ENCODE measurements at regions not wholly inside any gene's neighbourhood (a gene's known extent, or its start where the extent isn't known, plus 50 kb on each side); places are given as distances from the start of the nearest gene placed in this dataset.

DNA sequence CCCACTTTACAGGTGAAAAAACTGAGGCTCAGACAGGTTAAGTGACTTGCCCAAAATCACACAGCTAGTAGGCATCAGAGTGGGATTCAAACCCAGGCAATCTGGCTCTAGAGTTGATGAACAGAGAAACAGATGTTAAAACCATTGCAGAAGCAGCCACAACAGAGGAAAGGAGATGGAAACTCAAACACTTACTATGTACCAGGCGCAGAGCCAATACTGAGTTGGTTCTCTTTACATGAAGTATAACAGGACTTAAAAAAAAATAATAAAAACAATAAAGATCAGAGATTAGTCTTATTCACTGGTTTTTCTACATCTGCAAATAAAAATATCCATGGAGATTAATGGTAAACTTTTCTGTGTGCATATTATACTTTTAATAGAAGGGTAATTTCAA, 84.9 kb upstream of the SPATA12 start:
- in situ Hi-C loops (cut with MboI; ENCODE audit: low sequenced_read_pairs) (no loop called here), dilution Hi-C loops (cut with HindIII; ENCODE audit: low sequenced_read_pairs, unreplicated experiment) (no loop called here), intact Hi-C loops (cut with micrococcal nuclease) (no loop called here)
- Histone ChIP-seq H2BK120ac (ENCODE audit: low read depth, low read length) (no peak overlapping the region), H2AK9ac (replicated peaks; ENCODE audit: low read depth, low read length, poor library complexity) (no peak overlapping the region), H3K4ac (ENCODE audit: low read depth, low read length) (no peak overlapping the region), H4K91ac (ENCODE audit: insufficient read depth, low read depth, low read length) (no peak overlapping the region), H3K4me3 (ENCODE audit: insufficient read depth, low read depth, low read length) (no peak overlapping the region), H3K4me1 (ENCODE audit: control insufficient read depth, insufficient read depth, low read length) (peaks cover under 1% of the 10 kb centered on the region), H4K20me1 (ENCODE audit: insufficient read depth, low read length) (no peaks in the 10 kb centered on the region), H3K18ac (ENCODE audit: low read depth, low read length) (no peak overlapping the region), H2AFZ (replicated peaks; ENCODE audit: low read length, poor library complexity) (no peak overlapping the region), H3K9me1 (ENCODE audit: insufficient read depth, low read length) (peaks cover 6% of the 10 kb centered on the region), H3K23ac (ENCODE audit: low read depth, low read length) (no peak overlapping the region), H3K27me3 (ENCODE audit: control insufficient read depth, insufficient read depth, low read length) (no peaks in the 10 kb centered on the region), H2BK20ac (ENCODE audit: low read depth, low read length) (no peak overlapping the region), H3K4me2 (ENCODE audit: low read depth, low read length) (no peak overlapping the region), H2BK5ac (ENCODE audit: low read depth, low read length, poor library complexity, severe bottlenecking) (no peak overlapping the region), H3K9ac (ENCODE audit: low read depth, low read length) (no peak overlapping the region), H4K8ac (ENCODE audit: low read depth in 2 of 2, low read length in 2 of 2) (no peak overlapping the region), H3K36me3 (ENCODE audit: control insufficient read depth, insufficient read depth, low read length) (no peaks in the 10 kb centered on the region), H4K5ac (ENCODE audit: low read depth, low read length) (no peak overlapping the region), H3K56ac (ENCODE audit: extremely low read depth, insufficient read depth, low read length) (no peak overlapping the region), H2AK5ac (ENCODE audit: low read depth, low read length) (no peak overlapping the region), H3K9me3 (ENCODE audit: control insufficient read depth, insufficient read depth, low read length) (no peaks in the 10 kb centered on the region), H3K14ac (replicated peaks; ENCODE audit: low read depth, low read length) (no peak overlapping the region), H3K27ac (ENCODE audit: insufficient read depth, low read length) (no peak overlapping the region), H2BK15ac (ENCODE audit: low read depth, low read length) (no peak overlapping the region), H3K79me1 (ENCODE audit: low read depth in 1 of 2, low read length in 2 of 2) (no peaks in the 10 kb centered on the region)
- WGBS, 2 experiments (ENCODE audit: extremely low coverage in 2 of 2, insufficient read length in 1 of 2) = no CpG with 5 or more reads among the region's 1 CpG
- DNase-seq (peak; percentile 51), ATAC-seq (ENCODE audit: low read depth) (no peak)
- no TSS peak for BruUV-seq (replicated peaks)
- no peak for TF ChIP-seq MAZ (IDR thresholded peaks at IDR 0.05; ENCODE audit: borderline replicate concordance, low read depth, low read length)
- TF ChIP-seq, protein P1, sequence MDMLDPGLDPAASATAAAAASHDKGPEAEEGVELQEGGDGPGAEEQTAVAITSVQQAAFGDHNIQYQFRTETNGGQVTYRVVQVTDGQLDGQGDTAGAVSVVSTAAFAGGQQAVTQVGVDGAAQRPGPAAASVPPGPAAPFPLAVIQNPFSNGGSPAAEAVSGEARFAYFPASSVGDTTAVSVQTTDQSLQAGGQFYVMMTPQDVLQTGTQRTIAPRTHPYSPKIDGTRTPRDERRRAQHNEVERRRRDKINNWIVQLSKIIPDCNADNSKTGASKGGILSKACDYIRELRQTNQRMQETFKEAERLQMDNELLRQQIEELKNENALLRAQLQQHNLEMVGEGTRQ (IDR thresholded peaks at IDR 0.05; ENCODE audit: low read depth, low read length) = no peak
- no peak for TF ChIP-seq CEBPB (IDR thresholded peaks at IDR 0.05; ENCODE audit: low read depth, low read length)
- no peak for TF ChIP-seq NFE2L2 (IDR thresholded peaks at IDR 0.05; ENCODE audit: low read depth, low read length)
- TF ChIP-seq BHLHE40 (IDR thresholded peaks at IDR 0.05; ENCODE audit: low read depth, low read length) = no peak
- TF ChIP-seq, protein P2, sequence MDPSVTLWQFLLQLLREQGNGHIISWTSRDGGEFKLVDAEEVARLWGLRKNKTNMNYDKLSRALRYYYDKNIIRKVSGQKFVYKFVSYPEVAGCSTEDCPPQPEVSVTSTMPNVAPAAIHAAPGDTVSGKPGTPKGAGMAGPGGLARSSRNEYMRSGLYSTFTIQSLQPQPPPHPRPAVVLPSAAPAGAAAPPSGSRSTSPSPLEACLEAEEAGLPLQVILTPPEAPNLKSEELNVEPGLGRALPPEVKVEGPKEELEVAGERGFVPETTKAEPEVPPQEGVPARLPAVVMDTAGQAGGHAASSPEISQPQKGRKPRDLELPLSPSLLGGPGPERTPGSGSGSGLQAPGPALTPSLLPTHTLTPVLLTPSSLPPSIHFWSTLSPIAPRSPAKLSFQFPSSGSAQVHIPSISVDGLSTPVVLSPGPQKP (IDR thresholded peaks at IDR 0.05; ENCODE audit: borderline replicate concordance, low read depth, low read length) = no peak
- TF ChIP-seq POLR2A (IDR thresholded peaks at IDR 0.05; ENCODE audit: low read depth, low read length) = no peak
- TF ChIP-seq FOS (IDR thresholded peaks at IDR 0.05; ENCODE audit: low read depth, low read length) = no peak
- no peak for TF ChIP-seq RCOR1 (IDR thresholded peaks at IDR 0.05; ENCODE audit: insufficient replicate concordance, low read length)
- TF ChIP-seq RAD21 (IDR thresholded peaks at IDR 0.05; ENCODE audit: low read length) = no peak
- CTCF ChIA-PET = no interaction called here
- POLR2A ChIA-PET (ENCODE audit: unreplicated experiment) = no interaction called here
